Fibroblast of lung (primary cell): ENCODE measurements at regions not wholly inside any gene's neighbourhood (a gene's known extent, or its start where the extent isn't known, plus 50 kb on each side); places are given as distances from the start of the nearest gene placed in this dataset.

Source experiments
- CTCF ChIP-seq, 2 donors: IDR thresholded peaks in 1 of 2; conservative IDR thresholded peaks in 1 of 2; 1 replicate in 1 of 2; 2 replicates in 1 of 2; pipeline ENCODE4 v1.5.1; 2011 to 2012; ENCODE audit warnings: low read length in 2 of 2, control low read depth in 1 of 2, inconsistent platforms in 1 of 2, low read depth in 1 of 2, mild to moderate bottlenecking in 1 of 2
- EZH2 ChIP-seq: IDR thresholded peaks from 2 replicates; pipeline ENCODE4 v1.5.1; 2012; ENCODE audit warnings: low read length, control low read depth, mild to moderate bottlenecking; ENCODE audit errors: missing control alignments

- TF ChIP-seq CTCF (conservative IDR thresholded peaks at IDR 0.05 in 1 of 2, IDR thresholded peaks at IDR 0.05 in 1 of 2; ENCODE audit: low read depth in 1 of 2, low read length in 2 of 2) (no peak), EZH2 (no peak)
Measured at GRCh38 chr13:80157261-80157932, 183.5 kb downstream of the SPRY2 start.
